Stimulated activated naive CD4-positive, alpha-beta T cell treated with Interleukin-2 at 50 U/mL for 16 hours (primary cell): ENCODE measurements at regions not wholly inside any gene's neighbourhood (a gene's known extent, or its start where the extent isn't known, plus 50 kb on each side); places are given as distances from the start of the nearest gene placed in this dataset.
"Not testable (repeated sequence)": the region's sequence is repeated elsewhere in the genome, so short reads cannot be mapped to it uniquely, and the experiment has no call there.

Experiments
- DNase-seq: peaks from one replicate; lab custom pipeline; 2025; lab: John Stamatoyannopoulos, UW

GRCh38 chr7:69309601-69310000 is 288.7 kb upstream of the AUTS2 start:
- no peak for DNase-seq

- DNase-seq, result no peak
Measured at GRCh38 chr7:69311489-69311888, 286.8 kb upstream of the AUTS2 start.

GRCh38 chr7:69313852-69314251 is 284.4 kb upstream of the AUTS2 start:
- not testable (repeated sequence) for DNase-seq

GRCh38 chr7:69318794-69319193 is 279.5 kb upstream of the AUTS2 start:
- no peak for DNase-seq

- no peak for DNase-seq
Measured at GRCh38 chr7:69328516-69328915, 269.8 kb upstream of the AUTS2 start.

GRCh38 chr7:69334701-69335100 is 263.6 kb upstream of the AUTS2 start:
- no peak for DNase-seq

- DNase-seq, result no peak
Measured at GRCh38 chr7:69335331-69335730, 262.9 kb upstream of the AUTS2 start.

GRCh38 chr7:69336976-69337375 is 261.3 kb upstream of the AUTS2 start:
- no peak for DNase-seq

- DNase-seq, result no peak
Measured at GRCh38 chr7:69338144-69338543, 260.1 kb upstream of the AUTS2 start.

- DNase-seq, result no peak
Measured at GRCh38 chr7:69341288-69341687, 257.0 kb upstream of the AUTS2 start.

- no peak for DNase-seq
Measured at GRCh38 chr7:69342154-69342884, 256.0 kb upstream of the AUTS2 start.

- DNase-seq, result no peak
Measured at GRCh38 chr7:69349291-69349690, 249.0 kb upstream of the AUTS2 start.

- no peak for DNase-seq
Measured at GRCh38 chr7:69358163-69358821, 240.0 kb upstream of the AUTS2 start.

GRCh38 chr7:69359003-69359700 is 239.1 kb upstream of the AUTS2 start:
- DNase-seq, result no peak

- no peak for DNase-seq
Measured at GRCh38 chr7:69360913-69361312, 237.4 kb upstream of the AUTS2 start.

GRCh38 chr7:69363136-69363535 is 235.1 kb upstream of the AUTS2 start:
- DNase-seq, result no peak

GRCh38 chr7:69364813-69365643 is 233.2 kb upstream of the AUTS2 start:
- no peak for DNase-seq

GRCh38 chr7:69365651-69366192 is 232.6 kb upstream of the AUTS2 start:
- no peak for DNase-seq

GRCh38 chr7:69367780-69368179 is 230.5 kb upstream of the AUTS2 start:
- DNase-seq, result no peak

GRCh38 chr7:69373171-69374043 is 224.9 kb upstream of the AUTS2 start:
- no peak for DNase-seq

- no peak for DNase-seq
Measured at GRCh38 chr7:69374044-69374425, 224.2 kb upstream of the AUTS2 start.
